ENCODE measurements at regions not wholly inside any gene's neighbourhood (a gene's known extent, or its start where the extent isn't known, plus 50 kb on each side); places are given as distances from the start of the nearest gene placed in this dataset.

- Histone ChIP-seq H3K9ac (ENCODE audit: low read length) (no peak overlapping the region), H3K9me3 (ENCODE audit: insufficient read depth, low read depth, low read length) (no peaks in the 10 kb centered on the region), H3K4me1 (ENCODE audit: insufficient read depth, low read length) (no peaks in the 10 kb centered on the region), H3K36me3 (ENCODE audit: insufficient read depth, low read length) (peaks cover 17% of the 10 kb centered on the region), H2AFZ (ENCODE audit: low read depth, low read length) (no peak overlapping the region), H3K4me2 (ENCODE audit: low read length) (no peak overlapping the region), H3K79me2 (ENCODE audit: insufficient read depth, low read length) (peaks cover 28% of the 10 kb centered on the region), H3K27ac (ENCODE audit: low read depth, low read length) (no peak overlapping the region), H3K27me3 (ENCODE audit: insufficient read depth, low read length) (no peaks in the 10 kb centered on the region), H4K20me1 (ENCODE audit: insufficient read depth, low read length) (peaks cover 94% of the 10 kb centered on the region), H3K4me3 (ENCODE audit: insufficient read depth, low read depth, low read length) (no peak overlapping the region)
- H3K4me1 Mint-ChIP-seq (ENCODE audit: low read depth, unreplicated experiment), result peaks cover 7% of the 10 kb centered on the region
- TF ChIP-seq EZH2 (IDR thresholded peaks at IDR 0.05; ENCODE audit: insufficient read depth, low read length), result no peak
- TF ChIP-seq CTCF (IDR thresholded peaks at IDR 0.05; ENCODE audit: insufficient read depth, low read depth, low read length), result no peak
- no peaks in the 10 kb centered on the region for H3K9me3 Mint-ChIP-seq (ENCODE audit: unreplicated experiment)
- no peak for DNase-seq (ENCODE audit: low read depth)
- H3K27ac Mint-ChIP-seq (ENCODE audit: unreplicated experiment), result no peak overlapping the region
- no peak overlapping the region for H3K4me3 Mint-ChIP-seq (ENCODE audit: unreplicated experiment)
- no peaks in the 10 kb centered on the region for H3K27me3 Mint-ChIP-seq (ENCODE audit: low read depth, unreplicated experiment)
- FAIRE-seq, result no peak
- peaks cover 27% of the 10 kb centered on the region for H3K36me3 Mint-ChIP-seq (ENCODE audit: low read depth, unreplicated experiment)
These were observed 55.6 kb downstream of the TCF20 start for GRCh38 chr22:42214633-42215415.

- peaks cover 13% of the 10 kb centered on the region for H3K36me3 ChIP-seq (ENCODE audit: insufficient read depth, low read length)
- H3K4me1 ChIP-seq (ENCODE audit: insufficient read depth, low read length), result no peaks in the 10 kb centered on the region
- Mint-ChIP-seq H3K36me3 (ENCODE audit: low read depth, unreplicated experiment) (peaks cover 18% of the 10 kb centered on the region), H3K27ac (ENCODE audit: unreplicated experiment) (no peak overlapping the region), H3K4me3 (ENCODE audit: unreplicated experiment) (no peak overlapping the region), H3K9me3 (ENCODE audit: unreplicated experiment) (no peaks in the 10 kb centered on the region), H3K4me1 (ENCODE audit: low read depth, unreplicated experiment) (peaks cover 6% of the 10 kb centered on the region), H3K27me3 (ENCODE audit: low read depth, unreplicated experiment) (no peaks in the 10 kb centered on the region)
- TF ChIP-seq EZH2 (IDR thresholded peaks at IDR 0.05; ENCODE audit: insufficient read depth, low read length) (no peak), CTCF (IDR thresholded peaks at IDR 0.05; ENCODE audit: insufficient read depth, low read depth, low read length) (no peak)
- no peak overlapping the region for H3K4me2 ChIP-seq (ENCODE audit: low read length)
- H2AFZ ChIP-seq (ENCODE audit: low read depth, low read length), result no peak overlapping the region
- no peak overlapping the region for H3K27ac ChIP-seq (ENCODE audit: low read depth, low read length)
- H4K20me1 ChIP-seq (ENCODE audit: insufficient read depth, low read length), result peaks cover 81% of the 10 kb centered on the region
- no peak overlapping the region for H3K4me3 ChIP-seq (ENCODE audit: insufficient read depth, low read depth, low read length)
- FAIRE-seq (no peak), DNase-seq (ENCODE audit: low read depth) (no peak)
- no peaks in the 10 kb centered on the region for H3K9me3 ChIP-seq (ENCODE audit: insufficient read depth, low read depth, low read length)
- no peak overlapping the region for H3K9ac ChIP-seq (ENCODE audit: low read length)
- peaks cover 38% of the 10 kb centered on the region for H3K79me2 ChIP-seq (ENCODE audit: insufficient read depth, low read length)
- H3K27me3 ChIP-seq (ENCODE audit: insufficient read depth, low read length), result no peaks in the 10 kb centered on the region
These were observed 62.1 kb downstream of the TCF20 start for GRCh38 chr22:42208362-42208761.

- Mint-ChIP-seq H3K9me3 (ENCODE audit: unreplicated experiment) (no peaks in the 10 kb centered on the region), H3K36me3 (ENCODE audit: low read depth, unreplicated experiment) (peaks cover 18% of the 10 kb centered on the region), H3K27ac (ENCODE audit: unreplicated experiment) (no peak overlapping the region), H3K4me1 (ENCODE audit: low read depth, unreplicated experiment) (peaks cover 9% of the 10 kb centered on the region), H3K4me3 (ENCODE audit: unreplicated experiment) (no peak overlapping the region), H3K27me3 (ENCODE audit: low read depth, unreplicated experiment) (no peaks in the 10 kb centered on the region)
- Histone ChIP-seq H3K79me2 (ENCODE audit: insufficient read depth, low read length) (peaks cover 38% of the 10 kb centered on the region), H3K4me3 (ENCODE audit: insufficient read depth, low read depth, low read length) (no peak overlapping the region), H3K4me1 (ENCODE audit: insufficient read depth, low read length) (no peaks in the 10 kb centered on the region), H3K36me3 (ENCODE audit: insufficient read depth, low read length) (peaks cover 13% of the 10 kb centered on the region), H3K9ac (ENCODE audit: low read length) (no peak overlapping the region), H4K20me1 (ENCODE audit: insufficient read depth, low read length) (peaks cover 81% of the 10 kb centered on the region), H3K4me2 (ENCODE audit: low read length) (no peak overlapping the region), H3K27me3 (ENCODE audit: insufficient read depth, low read length) (no peaks in the 10 kb centered on the region), H3K27ac (ENCODE audit: low read depth, low read length) (no peak overlapping the region), H2AFZ (ENCODE audit: low read depth, low read length) (no peak overlapping the region), H3K9me3 (ENCODE audit: insufficient read depth, low read depth, low read length) (no peaks in the 10 kb centered on the region)
- FAIRE-seq, result no peak
- TF ChIP-seq CTCF (IDR thresholded peaks at IDR 0.05; ENCODE audit: insufficient read depth, low read depth, low read length) (no peak), EZH2 (IDR thresholded peaks at IDR 0.05; ENCODE audit: insufficient read depth, low read length) (no peak)
- no peak for DNase-seq (ENCODE audit: low read depth)
These were observed 62.5 kb downstream of the TCF20 start for GRCh38 chr22:42207918-42208317.

All from astrocyte (in vitro differentiated cells and primary cell).